HS-27A (cell line): ENCODE measurements at regions not wholly inside any gene's neighbourhood (a gene's known extent, or its start where the extent isn't known, plus 50 kb on each side); places are given as distances from the start of the nearest gene placed in this dataset.

Experiments
- DNase-seq: peaks from one replicate; pipeline ENCODE4 v3.0.0-alpha.2; 2012; ENCODE audit warnings: low read depth, missing footprints

DNA sequence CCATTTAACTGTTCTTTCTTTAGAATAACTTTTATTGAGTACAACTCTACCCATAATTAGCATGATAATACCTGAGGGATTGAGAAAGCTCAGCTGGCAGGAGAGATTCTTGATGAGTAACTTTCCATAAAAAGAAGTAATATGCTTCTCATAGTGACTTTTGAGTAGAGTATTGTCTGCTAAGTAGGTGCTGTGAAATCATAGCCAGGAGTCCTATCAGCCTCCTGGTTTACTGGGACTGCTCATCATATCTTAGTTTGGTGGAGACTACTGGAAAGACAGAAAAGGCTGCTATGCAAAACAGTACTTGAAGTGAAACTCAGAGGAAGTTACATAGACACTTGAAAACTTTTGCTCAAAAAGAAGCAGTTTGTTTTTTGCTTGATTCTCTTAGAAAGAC, 113.3 kb upstream of the ATP2B1 start:
- DNase-seq, result no peak

DNA sequence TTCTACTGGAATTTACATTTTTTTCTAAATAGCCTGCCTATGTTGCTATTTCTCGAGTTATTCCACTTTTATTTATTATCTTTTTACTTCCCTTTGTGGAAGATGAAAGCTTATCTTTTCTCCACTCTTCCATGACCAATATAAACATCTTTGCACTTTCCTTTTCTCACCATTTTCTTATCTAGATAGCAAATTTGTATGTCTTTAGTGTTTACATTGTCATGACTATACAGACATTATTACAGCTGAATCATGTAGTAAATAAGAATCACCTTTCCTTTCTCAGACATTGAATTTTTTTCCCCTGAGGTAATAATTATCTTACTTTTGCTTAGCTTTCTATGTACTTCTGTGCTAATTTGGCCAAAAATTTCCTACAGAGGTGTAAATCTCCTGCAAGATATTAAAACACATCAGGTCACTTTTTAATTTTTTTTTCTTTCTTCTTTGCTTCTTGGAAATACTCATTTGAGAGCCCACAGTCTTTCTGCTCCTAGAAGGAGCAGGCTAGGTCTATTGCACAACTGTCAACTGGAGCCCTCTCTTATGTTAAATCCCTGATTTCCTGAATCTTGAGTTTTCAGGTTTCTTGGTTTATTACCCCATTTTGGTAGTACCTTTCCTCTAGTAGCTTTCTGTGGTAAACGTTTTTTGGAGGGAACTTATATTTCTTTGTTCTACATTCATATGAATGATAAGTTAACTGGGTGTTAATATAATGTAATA, 109.0 kb upstream of the ATP2B1 start:
- no peak for DNase-seq

DNA sequence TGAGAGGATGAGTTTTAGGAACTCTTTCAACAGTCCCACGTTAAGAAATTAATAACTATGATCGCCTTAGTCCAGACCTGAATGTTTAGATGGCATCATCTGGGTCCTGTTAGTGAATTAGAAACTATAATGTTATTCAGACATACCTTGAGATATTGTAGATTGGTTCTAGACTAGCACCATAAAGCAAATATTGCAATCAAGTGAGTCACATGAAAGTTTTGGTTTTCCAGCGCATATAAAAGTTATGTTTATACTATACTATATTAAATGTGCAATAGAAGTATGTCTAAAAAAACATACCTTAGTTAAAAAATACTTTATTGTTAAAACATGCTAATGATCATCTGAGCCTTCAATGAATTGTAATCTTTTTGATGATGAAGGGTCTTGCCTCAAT, 106.6 kb upstream of the ATP2B1 start:
- no peak for DNase-seq

DNA sequence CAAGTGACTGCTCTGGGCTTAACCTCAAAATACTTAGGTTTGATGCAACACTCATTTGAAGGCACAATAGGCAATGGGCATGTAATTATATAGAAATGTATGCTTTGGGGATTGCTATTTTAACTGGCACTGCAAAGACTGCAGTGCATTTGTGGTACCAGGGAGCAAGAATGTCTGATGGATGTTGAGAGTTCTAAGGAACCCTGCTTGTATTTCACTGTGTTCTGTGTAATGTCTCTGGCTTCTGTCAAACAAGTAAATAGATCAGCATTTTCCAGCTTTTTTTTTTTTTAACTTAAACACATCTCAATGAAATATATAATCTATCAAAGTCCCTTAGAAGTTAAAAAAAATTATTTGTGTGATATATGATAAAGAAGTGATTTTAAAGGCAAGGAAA, 94.8 kb upstream of the ATP2B1 start:
- DNase-seq, result no peak

DNA sequence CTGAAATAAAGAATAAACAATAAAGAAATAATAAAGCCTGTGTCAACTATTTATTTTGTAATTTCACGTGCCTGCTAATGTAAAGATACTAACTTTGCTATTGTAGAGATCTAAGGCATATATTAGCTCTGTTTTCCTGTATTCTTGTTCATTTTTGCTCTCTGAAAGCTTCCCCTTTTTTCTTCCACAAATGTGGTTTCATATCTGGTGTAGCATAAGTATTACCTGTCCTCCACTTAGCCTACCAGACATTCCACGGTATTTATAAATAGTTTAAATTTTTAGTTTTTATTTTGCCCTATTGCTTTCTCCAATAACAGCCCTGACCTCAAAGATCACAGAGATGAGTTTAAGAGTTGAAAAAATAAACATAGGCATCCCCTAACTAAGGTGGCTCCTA, 92.6 kb upstream of the ATP2B1 start:
- no peak for DNase-seq

DNA sequence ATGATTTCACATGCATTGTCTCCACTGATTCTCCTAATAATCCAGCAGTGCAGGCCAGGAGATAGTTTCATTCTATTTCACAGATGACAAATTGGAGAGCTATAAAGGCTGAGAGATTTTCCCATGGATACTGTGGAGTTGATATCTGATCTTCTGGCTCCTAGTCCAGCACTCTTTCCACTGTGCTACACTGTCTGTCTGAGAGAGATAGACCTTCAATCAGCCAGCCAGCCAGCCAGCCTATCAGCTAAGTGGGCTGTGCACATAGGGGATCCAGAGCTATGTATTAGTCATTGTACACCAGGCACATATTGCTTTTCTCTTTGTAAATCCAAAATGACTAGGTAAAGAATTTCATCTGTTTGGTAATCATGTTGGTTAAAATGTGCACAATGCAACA, 91.8 kb upstream of the ATP2B1 start:
- DNase-seq, result no peak

DNA sequence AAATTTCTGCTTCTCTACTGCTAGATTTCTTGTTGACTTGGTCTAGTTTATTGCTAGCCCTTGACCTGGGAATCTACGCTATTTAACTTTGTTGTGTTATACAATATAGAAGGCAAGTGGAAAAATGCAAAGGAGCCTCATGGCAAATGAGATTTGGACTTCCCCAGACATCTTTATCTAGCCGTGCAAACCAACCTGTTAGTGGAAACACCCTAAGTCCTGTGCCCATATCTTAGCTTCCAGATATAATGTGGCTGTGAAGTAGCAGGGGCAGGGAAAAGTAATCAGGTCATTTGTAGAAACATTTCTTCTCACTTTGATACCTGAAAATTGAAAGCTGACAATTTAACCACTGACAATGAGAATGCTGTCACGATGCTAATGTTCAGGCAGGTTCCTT, 90.7 kb upstream of the ATP2B1 start:
- no peak for DNase-seq

DNA sequence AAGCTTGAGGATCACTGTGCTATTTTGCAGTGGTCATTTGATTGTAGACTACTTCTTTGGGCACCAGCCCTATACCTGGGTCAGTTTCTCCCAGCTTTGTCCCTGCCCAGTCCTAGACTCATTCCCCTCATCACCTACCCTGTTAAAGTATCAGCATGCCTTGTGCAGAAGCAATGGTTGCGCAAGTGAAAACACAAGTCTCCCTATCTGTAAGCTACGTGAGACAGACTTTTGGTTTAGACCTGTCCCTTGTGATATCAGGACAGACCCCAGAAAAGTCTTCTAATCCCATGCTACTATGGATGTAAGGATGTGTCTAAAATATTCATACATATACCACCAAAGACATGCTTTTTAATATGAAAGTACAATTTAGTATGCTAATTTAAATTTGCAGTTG, 88.8 kb upstream of the ATP2B1 start:
- no peak for DNase-seq

DNA sequence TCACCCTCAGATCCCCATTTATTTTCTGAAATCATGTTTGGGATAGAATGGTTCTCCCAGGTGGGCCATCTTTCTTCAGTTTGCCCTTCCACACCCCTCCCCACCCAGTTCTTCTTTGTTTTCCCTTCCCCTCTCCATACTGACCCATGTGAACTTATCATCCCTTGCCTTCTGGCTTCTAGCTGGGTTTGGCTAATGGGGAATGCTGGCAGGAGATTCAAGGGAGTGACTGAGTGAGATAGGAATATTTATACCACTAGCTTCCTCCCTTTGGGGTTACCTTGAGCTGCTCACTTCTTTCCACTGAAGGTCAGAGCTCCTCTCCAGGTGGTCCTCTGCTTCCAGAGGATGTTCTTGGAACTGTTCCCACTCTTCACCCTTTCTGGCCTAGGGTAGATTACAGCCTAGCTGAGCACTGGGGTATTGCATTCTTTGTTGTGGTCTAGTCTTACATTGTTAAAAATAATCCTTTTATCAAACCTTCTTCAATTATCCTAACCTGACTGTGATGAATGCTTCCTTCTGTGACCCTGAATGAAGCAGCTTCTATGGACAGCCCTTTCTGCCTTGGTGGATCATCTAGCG, 88.3 kb upstream of the ATP2B1 start:
- DNase-seq, result no peak

DNA sequence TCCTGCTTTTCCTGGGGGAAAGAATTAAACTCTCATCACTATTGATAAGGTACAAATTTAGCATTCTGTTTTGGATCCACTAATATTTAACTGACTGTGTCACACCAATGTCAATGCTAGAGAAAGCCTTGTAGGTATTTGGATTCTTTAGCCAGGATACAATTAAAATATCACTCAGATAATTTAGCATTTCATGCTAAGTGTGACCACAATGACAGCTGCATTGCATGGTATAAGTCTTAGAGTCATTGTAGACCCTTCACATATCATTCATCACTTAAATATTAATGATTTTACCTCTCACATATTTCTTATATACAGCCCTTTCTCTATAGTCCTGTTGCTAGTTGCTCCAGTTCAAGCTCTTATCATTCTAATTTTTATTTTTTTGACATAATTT, 85.3 kb upstream of the ATP2B1 start:
- DNase-seq, result no peak

DNA sequence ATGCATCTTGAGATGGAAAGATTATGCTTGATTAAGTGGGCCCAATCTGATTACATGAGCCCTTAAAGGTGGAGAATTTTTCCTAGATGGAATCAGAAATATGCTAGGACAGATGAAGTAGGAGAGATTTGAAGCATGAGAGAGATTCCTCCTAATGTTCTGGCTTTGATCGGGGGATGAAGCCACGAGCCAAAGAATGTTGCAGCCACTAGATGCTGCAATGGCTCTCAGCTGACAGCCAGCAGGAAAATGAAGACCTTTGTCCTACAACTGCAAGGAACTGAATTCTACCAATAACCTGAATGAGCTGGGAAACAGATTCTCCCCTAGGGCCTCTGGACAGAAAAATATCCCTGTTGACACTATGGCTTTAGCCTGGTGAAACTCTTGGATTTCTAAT, 82.6 kb upstream of the ATP2B1 start:
- no peak for DNase-seq

DNA sequence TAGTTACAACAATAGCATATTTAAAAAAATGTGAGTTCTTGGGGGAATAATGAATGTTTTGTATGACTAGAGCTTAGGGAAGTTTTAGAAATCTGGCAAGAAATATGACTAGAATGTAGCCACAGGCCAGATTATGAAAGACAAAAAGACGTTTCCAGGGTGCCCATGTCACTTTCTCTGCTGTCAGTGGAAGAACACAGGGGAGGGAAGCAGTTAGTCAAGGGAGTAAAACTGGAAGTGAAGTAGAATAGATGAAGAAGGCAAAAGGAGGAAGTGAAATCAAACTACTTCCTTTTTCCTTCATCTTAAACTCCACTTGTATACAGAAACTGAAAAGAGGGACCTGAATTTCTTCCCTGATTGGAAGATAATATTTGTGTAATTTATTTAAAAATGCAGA, 81.2 kb upstream of the ATP2B1 start:
- no peak for DNase-seq

DNA sequence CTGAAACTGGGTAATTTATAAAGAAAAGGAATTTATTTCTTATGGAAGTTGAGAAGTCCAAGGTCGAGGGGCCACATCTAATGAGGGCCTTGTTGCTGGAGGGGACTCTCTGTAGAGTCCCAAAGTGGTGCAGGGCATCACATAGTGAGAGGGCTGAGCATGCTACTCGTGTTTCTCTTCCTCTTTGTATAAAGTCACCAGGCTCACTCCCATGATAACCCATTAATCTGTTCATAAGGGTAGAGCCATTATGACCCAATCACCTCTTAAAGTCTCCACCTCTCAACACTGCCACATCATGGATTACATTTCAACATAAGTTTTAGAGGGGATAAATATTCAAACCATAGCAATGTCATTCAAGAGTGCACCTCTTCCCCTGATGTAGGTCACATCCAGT, 79.1 kb upstream of the ATP2B1 start:
- DNase-seq, result no peak

DNA sequence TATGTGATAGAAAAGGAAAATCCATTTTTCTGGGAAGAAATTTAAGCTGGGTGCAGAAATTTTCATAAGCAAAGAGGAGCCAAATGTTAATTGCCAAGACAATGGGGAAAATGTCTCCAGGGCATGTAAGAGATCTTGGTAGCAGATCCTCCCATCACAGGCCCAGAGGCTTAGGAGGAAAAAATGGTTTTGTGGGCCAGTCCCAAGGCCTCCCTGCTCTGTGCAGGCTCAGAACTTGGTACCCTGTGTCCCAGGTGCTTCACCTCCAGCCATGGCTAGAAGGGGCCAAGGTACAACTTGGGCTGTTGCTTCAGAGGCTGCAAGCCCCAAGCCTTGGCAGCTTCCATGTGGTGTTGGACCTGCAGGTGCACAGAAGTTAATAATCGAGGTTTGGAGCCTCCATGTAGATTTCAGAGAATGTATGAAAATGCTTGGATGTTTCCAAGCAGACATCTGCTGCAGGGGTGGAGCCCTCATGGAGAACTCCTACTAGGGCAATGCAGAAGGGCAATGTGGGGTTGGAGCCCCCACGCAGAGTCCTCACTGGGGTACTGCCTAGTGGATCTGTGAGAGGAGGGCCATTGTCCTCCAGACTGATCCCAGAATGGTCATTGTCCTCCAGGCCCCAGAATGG, 77.7 kb upstream of the ATP2B1 start:
- DNase-seq, result no peak

DNA sequence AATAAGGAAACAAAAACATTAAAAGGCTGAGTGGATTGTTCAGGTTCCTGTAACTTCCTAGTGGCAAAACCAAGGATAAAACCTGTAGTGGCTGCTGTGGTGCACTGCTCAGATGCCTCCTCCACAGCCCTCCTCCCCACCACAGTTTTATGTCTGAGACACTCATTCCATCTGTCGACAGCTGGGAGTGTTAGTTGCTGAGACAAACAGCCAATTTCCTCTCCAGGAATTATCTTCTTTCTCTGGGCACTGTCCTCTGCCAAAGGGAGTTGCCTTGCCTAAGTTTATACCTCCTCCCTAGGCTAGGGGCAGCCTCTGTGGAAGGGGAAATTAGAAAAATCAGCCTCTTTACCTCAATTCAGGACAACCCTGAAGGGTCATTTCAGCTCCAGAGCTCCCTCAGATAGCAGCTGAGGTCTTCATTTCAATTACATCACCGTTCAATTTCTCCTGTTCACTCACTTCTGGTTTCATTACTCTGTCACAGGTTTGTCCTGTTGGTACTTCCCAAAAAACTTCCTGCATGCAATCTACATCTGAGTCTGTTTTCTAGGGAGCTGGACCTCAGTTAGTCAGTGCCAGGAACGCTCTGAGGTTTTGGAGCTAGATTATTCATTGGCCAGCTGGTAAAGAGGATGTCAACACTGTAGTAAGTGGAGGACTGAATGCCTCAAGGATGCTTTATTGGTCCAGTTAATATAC, 74.9 kb upstream of the ATP2B1 start:
- DNase-seq, result no peak

DNA sequence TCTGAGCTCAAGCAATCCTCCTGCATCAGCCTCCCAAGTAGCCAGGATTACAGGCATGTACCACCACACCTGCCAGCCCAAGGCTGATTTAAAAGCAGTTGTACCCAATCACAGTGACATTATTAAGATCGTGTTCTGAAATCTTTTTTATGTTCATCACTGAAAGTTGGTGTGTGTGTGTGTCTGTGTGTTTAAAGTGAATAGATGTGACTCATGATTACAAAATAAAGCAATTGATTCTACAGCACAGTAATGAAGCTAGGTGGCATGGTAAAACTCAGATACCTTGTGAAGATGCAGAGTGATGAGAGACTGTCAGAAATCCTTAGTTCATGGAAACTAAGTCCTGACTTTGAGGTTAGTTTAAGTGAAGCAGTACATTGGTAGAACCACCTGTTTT, 74.2 kb upstream of the ATP2B1 start:
- no peak for DNase-seq

DNA sequence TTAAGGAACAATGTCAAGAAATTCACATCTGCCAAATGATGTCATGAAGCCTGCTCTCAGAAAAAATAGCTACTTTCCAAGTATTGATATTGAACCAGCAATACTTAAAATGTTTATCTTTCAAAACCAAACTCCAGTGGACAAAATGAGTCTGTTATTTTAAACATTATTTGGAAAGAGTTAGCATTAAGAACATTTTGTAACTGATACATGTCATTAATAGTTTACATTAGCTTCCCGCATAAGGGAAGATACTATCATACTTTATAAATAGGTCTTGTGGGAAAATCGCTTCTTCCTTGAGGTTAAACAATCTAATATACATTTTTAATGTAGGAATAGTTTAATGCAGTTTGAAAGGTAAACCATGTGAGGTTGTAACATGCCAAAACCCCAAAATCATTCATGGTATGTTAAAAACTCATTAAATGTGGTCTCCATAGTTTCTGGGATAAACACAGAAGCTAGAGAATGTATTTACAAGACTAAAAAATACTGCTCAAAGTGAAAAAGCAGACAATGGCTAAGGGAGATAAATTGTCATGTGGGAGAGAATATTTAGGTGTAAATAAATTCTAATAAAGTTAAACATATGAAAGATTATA, 73.4 kb upstream of the ATP2B1 start:
- DNase-seq, result no peak

DNA sequence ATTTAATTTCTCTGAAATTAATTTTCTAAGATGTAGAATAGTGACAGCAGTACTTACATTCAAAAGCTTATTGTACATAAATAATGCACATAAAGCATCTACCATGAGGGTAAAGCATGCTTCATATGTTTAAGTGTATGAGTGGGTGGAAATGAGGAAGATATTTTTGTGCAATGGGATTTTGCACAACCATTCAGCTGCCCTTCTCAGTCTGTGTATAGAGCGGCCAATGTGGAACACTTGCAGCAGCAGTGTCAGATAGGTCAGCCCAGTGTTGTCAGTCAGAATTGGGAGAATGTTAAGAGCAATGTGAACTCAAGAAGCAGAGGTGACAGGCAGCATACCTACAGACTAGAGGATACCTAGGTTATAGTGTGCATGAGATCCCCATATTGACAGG, 72.5 kb upstream of the ATP2B1 start:
- DNase-seq, result no peak

DNA sequence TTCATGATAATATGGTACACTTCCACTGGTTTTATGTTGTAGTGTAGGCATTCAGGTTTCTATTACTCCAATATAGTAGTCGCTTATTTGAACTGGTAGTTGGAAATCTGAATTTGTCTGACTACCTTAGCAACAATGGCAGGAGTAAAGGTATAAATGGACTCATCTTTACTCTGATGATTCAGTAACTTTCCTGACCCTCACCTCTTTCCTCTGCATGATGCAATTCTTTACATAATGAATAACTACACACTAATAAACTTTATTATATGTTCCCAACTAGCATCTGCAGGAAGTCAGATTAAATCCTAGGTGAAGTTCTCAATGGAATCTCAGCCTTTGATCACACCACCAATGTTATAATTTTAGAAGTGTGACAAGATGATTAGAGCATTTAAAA, 70.5 kb upstream of the ATP2B1 start:
- no peak for DNase-seq

DNA sequence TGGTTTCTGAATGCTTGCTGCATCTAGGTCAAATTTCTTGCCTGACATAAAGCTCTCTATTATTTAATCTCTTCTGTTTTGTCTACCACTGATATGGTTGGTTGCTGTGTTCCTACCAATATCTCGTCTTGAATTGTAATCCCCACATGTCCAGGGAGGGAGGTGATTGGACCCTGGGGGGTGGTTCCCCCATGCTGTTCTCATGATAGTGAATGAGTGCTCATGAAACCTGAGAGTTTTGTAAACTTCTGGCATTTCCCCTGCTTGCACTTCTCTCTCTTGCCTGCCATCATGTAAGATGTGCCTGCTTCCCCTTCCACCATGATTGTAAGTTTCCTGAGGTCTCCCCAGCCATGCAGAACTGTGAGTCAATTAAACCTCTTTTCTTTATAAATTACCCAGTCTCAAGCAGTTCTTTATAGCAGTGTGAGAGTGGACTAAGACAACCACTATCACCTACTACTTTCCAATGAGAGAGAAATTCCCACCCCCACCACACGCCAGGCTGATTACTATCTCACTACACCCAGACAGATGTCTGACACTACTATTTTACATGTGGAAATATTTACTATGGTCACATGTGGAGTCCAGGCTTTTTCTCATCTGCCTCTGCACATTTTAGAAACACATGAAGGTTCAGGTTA, 69.2 kb upstream of the ATP2B1 start:
- no peak for DNase-seq

DNA sequence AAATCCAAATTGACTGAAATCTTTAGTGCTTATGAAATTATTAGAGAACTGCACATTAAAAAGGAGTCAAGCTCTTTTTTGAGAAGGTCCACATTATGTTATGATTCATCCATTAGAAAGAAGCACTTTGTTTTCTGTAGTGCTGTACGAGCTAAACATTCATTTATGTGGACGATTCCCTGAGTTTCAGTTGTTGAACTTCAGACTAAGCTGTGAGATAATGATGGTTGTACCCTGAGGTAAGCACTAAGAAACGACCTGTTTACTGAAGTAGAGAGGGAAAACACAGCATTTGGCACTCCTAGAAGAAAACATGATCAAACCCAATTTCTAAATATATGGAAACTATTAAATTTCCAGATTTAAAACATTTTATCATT, 67.3 kb upstream of the ATP2B1 start:
- no peak for DNase-seq
